ENCODE measurements at regions not wholly inside any gene's neighbourhood (a gene's known extent, or its start where the extent isn't known, plus 50 kb on each side); places are given as distances from the start of the nearest gene placed in this dataset.

DNA sequence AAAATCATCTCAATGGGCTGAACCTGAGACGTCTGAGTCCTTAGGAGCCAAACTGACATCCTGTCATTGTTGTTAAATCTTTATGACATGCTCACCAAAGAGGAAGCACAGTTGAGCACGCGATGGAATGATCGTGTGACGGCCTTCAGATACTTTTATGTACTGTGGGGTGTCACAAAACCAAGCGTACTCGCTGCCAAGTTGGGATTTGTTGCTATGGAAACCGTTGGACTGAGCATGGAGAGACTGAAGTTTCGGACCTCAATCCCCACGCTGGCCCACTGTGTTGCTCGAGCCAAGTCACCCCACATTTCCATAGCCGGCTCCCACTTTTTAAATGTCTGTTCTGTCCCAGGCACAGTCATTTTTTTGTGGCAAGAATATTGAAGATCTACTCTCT lies 222.8 kb upstream of the SDK2 start:
- Histone ChIP-seq H3K4me3 (no peak overlapping the region), H3K27me3 (no peaks in the 10 kb centered on the region), H3K4me1 (no peaks in the 10 kb centered on the region), H3K9me3 (no peaks in the 10 kb centered on the region), H3K27ac (no peak overlapping the region), H3K36me3 (no peaks in the 10 kb centered on the region)
- intact Hi-C loops (cut with DNase I; ENCODE audit: low total_unique reads): loop anchor here (5.0 kb wide), 1 partner anchor 250 kb away; no protein-coding TSS in a partner anchor
- TF ChIP-seq POLR2AphosphoS5 (IDR thresholded peaks at IDR 0.05) (no peak), POLR2A (IDR thresholded peaks at IDR 0.05) (no peak)
- TF ChIP-seq, protein P1, sequence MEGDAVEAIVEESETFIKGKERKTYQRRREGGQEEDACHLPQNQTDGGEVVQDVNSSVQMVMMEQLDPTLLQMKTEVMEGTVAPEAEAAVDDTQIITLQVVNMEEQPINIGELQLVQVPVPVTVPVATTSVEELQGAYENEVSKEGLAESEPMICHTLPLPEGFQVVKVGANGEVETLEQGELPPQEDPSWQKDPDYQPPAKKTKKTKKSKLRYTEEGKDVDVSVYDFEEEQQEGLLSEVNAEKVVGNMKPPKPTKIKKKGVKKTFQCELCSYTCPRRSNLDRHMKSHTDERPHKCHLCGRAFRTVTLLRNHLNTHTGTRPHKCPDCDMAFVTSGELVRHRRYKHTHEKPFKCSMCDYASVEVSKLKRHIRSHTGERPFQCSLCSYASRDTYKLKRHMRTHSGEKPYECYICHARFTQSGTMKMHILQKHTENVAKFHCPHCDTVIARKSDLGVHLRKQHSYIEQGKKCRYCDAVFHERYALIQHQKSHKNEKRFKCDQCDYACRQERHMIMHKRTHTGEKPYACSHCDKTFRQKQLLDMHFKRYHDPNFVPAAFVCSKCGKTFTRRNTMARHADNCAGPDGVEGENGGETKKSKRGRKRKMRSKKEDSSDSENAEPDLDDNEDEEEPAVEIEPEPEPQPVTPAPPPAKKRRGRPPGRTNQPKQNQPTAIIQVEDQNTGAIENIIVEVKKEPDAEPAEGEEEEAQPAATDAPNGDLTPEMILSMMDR (IDR thresholded peaks at IDR 0.05): no peak
- DNase-seq (ENCODE audit: low spot score in 2 of 2): no peak

DNA sequence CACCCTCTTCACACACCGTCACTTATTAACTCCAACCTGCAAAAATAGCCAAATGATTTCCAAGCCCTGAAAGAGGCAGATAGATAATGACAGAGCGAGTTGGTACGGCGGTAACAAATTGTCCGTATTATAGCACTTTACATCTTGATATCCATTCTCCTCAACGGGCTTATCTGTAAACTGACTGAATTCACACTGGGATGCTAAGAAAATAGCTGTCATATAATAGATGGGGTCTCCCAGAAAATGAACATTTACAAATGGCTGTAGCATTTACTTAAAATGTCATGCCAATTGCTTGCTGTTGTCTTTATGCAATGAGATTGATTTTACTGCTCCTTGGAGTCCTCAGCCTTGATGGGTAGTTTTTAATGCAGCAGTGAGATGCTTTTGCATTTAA lies 225.8 kb upstream of the SDK2 start:
- Histone ChIP-seq H3K27me3 (no peaks in the 10 kb centered on the region), H3K4me3 (no peak overlapping the region), H3K9me3 (no peaks in the 10 kb centered on the region), H3K36me3 (no peaks in the 10 kb centered on the region), H3K4me1 (no peaks in the 10 kb centered on the region), H3K27ac (no peak overlapping the region)
- DNase-seq (ENCODE audit: low spot score in 2 of 2): no peak
- intact Hi-C loops (cut with DNase I; ENCODE audit: low total_unique reads): no loop called here
- no peak for TF ChIP-seq POLR2AphosphoS5 (IDR thresholded peaks at IDR 0.05)
- TF ChIP-seq, protein P1 (IDR thresholded peaks at IDR 0.05): no peak
- TF ChIP-seq POLR2A (IDR thresholded peaks at IDR 0.05): no peak

DNA sequence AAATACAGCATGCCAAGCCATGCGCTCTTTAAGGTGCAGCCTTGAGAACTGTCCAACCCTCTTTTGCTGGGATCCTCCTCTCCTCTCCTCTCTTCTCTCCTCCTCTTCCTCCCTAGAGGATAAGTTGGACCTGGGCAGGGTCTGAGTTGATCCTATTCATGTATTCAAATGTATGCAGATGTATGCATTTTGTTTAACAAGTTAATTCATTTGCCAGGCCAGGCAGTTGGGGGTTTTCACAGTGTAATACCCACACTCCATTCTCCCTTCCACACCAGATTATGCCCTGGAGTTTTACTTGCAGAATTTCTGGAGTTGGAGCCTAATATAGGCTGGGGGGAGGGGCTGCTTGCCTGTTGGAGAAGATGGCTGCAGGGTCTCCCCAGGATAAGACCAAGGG lies 226.2 kb upstream of the SDK2 start:
- Histone ChIP-seq H3K9me3 (no peaks in the 10 kb centered on the region), H3K27ac (no peak overlapping the region), H3K36me3 (no peaks in the 10 kb centered on the region), H3K4me1 (no peaks in the 10 kb centered on the region), H3K27me3 (no peaks in the 10 kb centered on the region), H3K4me3 (no peak overlapping the region)
- no peak for DNase-seq (ENCODE audit: low spot score in 2 of 2)
- no peak for TF ChIP-seq POLR2AphosphoS5 (IDR thresholded peaks at IDR 0.05)
- TF ChIP-seq, protein P1 (IDR thresholded peaks at IDR 0.05): no peak
- TF ChIP-seq POLR2A (IDR thresholded peaks at IDR 0.05): no peak
- intact Hi-C loops (cut with DNase I; ENCODE audit: low total_unique reads): no loop called here

DNA sequence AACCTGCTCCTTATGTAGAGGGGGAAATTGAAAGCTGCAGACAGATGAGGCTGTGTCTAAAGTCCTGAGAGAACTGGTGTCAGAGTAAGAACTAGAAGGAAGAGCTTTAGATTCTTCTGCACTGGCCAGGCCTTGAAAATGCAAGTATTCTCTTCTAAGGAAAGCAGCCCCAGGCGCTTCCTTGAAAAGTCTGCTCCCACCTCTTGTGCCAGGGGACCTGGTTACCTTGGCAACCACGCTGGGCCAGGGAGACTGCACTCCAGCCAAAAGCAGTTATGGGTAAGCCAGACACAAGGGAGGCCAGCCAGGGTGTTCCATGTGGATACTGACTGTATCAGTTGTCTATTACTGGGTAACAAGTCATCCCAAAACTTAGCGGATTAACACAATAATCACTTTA lies 228.6 kb upstream of the SDK2 start:
- Histone ChIP-seq H3K27me3 (no peaks in the 10 kb centered on the region), H3K27ac (no peak overlapping the region), H3K4me3 (no peak overlapping the region), H3K4me1 (no peaks in the 10 kb centered on the region), H3K36me3 (no peaks in the 10 kb centered on the region), H3K9me3 (no peaks in the 10 kb centered on the region)
- peak in 1 of 2 donors; percentile 39 for DNase-seq (ENCODE audit: low spot score in 2 of 2)
- no peak for TF ChIP-seq POLR2AphosphoS5 (IDR thresholded peaks at IDR 0.05)
- TF ChIP-seq, protein P1 (IDR thresholded peaks at IDR 0.05): no peak
- intact Hi-C loops (cut with DNase I; ENCODE audit: low total_unique reads): no loop called here

DNA sequence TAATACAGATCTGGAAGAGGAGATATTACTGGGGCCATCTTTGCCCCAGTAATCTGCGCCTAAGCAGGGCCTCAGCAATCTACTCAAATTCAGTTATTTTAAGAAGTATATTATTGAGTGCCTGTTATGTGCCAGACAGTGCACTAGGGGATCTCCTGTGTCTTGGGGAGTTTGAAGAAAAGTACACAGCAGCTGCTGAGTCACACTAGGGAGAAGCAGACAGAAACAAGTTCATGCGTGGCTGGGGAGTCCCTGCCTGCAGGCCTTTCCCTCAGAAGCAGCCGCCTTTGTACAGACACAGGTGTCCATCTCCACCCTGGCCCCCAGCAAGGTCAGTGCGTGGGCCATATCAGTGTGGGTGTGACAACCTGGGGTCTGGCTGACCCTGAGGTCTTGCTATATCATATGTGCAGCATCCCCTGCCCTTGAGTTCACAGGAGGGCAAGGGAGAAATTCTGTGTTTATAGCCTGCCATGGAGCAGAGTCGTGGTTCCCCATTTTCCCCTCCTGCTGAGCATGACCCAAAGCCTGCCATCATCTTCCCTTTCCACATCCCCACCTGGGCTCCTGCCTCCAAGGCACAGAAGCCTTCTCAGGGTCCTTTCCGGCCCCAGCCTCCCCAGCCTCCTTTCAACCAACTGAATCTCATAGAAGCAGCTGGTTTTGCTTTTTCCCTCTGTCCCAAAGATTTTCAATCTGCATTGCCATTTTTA lies 229.9 kb upstream of the SDK2 start:
- Histone ChIP-seq H3K36me3 (no peaks in the 10 kb centered on the region), H3K9me3 (no peaks in the 10 kb centered on the region), H3K4me1 (no peaks in the 10 kb centered on the region), H3K4me3 (no peak overlapping the region), H3K27me3 (peaks cover 0 to 3% of the 10 kb centered on the region in 2 donors), H3K27ac (no peak overlapping the region)
- DNase-seq (ENCODE audit: low spot score in 2 of 2): no peak
- intact Hi-C loops (cut with DNase I; ENCODE audit: low total_unique reads): no loop called here
- TF ChIP-seq, protein P1 (IDR thresholded peaks at IDR 0.05): no peak
- TF ChIP-seq POLR2A (IDR thresholded peaks at IDR 0.05) (no peak), POLR2AphosphoS5 (IDR thresholded peaks at IDR 0.05) (no peak)

All from breast epithelium (tissue), 4 donors.